GM23248 (cell line): ENCODE measurements at regions not wholly inside any gene's neighbourhood (a gene's known extent, or its start where the extent isn't known, plus 50 kb on each side); places are given as distances from the start of the nearest gene placed in this dataset.

Experiments used
- EZH2 ChIP-seq: fragments of 200-600 bp; sonication (generic); IDR thresholded peaks from 2 replicates; pipeline ENCODE4 v1.6.1; 2018; ENCODE audit warnings: antibody characterized with exemption, mild to moderate bottlenecking; ENCODE audit not compliant: insufficient read depth, poor library complexity, severe bottlenecking
- EZH2phosphoT487 ChIP-seq: fragments of 200-600 bp; sonication (generic); IDR thresholded peaks from 2 replicates; pipeline ENCODE4 v1.6.1; 2018; ENCODE audit warnings: antibody characterized with exemption, moderate library complexity, mild to moderate bottlenecking, low read depth; ENCODE audit not compliant: insufficient read depth

GRCh38 chr20:56865055-56865454 lies 235.9 kb downstream of the TFAP2C start:
- TF ChIP-seq EZH2 (no peak), EZH2phosphoT487 (no peak)
